DND-41 (cell line): ENCODE measurements at regions not wholly inside any gene's neighbourhood (a gene's known extent, or its start where the extent isn't known, plus 50 kb on each side); places are given as distances from the start of the nearest gene placed in this dataset.

Experiments used
- ATAC-seq: fragments of 200-7000 bp; cut with Tn5 transposase; 3 replicates; pipeline ENCODE4 v1.9.1; 2021; ENCODE audit warnings: low read depth; ENCODE audit not compliant: insufficient read depth
- DNase-seq: peaks from one replicate; pipeline ENCODE4 v3.0.0-alpha.2; 2020
- H2AFZ ChIP-seq: 2 replicates; pipeline ENCODE4 v1.6.0; 2012; ENCODE audit warnings: low read depth, low read length
- H3K27ac ChIP-seq: 2 replicates; pipeline ENCODE4 v1.5.1; 2012; ENCODE audit warnings: low read length, inconsistent platforms
- H3K27me3 ChIP-seq: fragments of 200-600 bp; sonication (generic); 2 replicates; pipeline ENCODE4 v1.6.0; 2012; ENCODE audit warnings: low read length, mild to moderate bottlenecking, inconsistent platforms; ENCODE audit not compliant: insufficient read depth, poor library complexity
- H3K36me3 ChIP-seq: 2 replicates; pipeline ENCODE4 v1.5.1; 2012; ENCODE audit warnings: low read length, inconsistent platforms; ENCODE audit not compliant: insufficient read depth
- H3K4me1 ChIP-seq: 2 replicates; pipeline ENCODE4 v1.5.1; 2012; ENCODE audit warnings: mild to moderate bottlenecking, low read length; ENCODE audit not compliant: insufficient read depth
- H3K4me2 ChIP-seq: 2 replicates; pipeline ENCODE4 v1.6.0; 2012; ENCODE audit warnings: mild to moderate bottlenecking, moderate library complexity, low read length, inconsistent platforms; ENCODE audit not compliant: insufficient read depth
- H3K4me3 ChIP-seq, 2 experiments: fragments of 200-600 bp in 1 of 2; shearing (Covaris generic) in 1 of 2; 2 replicates each; pipeline ENCODE4 v1.5.1; 2012 to 2016; ENCODE audit warnings: inconsistent platforms in 2 of 2, low read length in 2 of 2, mild to moderate bottlenecking in 2 of 2, low read depth in 1 of 2, moderate library complexity in 1 of 2
- H3K79me2 ChIP-seq: 2 replicates; pipeline ENCODE4 v1.6.0; 2012; ENCODE audit warnings: low read length, inconsistent platforms; ENCODE audit not compliant: insufficient read depth
- H3K9ac ChIP-seq: 2 replicates; pipeline ENCODE4 v1.6.0; 2012; ENCODE audit warnings: low read depth, mild to moderate bottlenecking, inconsistent platforms, low read length, moderate library complexity
- H3K9me3 ChIP-seq: 2 replicates; pipeline ENCODE4 v1.5.1; 2012; ENCODE audit warnings: low read length, moderate library complexity, mild to moderate bottlenecking, inconsistent platforms; ENCODE audit not compliant: insufficient read depth, severe bottlenecking
- H4K20me1 ChIP-seq: 2 replicates; pipeline ENCODE4 v1.6.0; 2012; ENCODE audit warnings: low read length; ENCODE audit not compliant: insufficient read depth
- EZH2 ChIP-seq: IDR thresholded peaks from 3 replicates; pipeline ENCODE4 v1.6.1; 2012; ENCODE audit warnings: borderline replicate concordance, low read depth, mild to moderate bottlenecking, moderate library complexity, low read length, inconsistent platforms; ENCODE audit not compliant: severe bottlenecking
- TF ChIP-seq, protein P1 (sequence below): IDR thresholded peaks from 2 replicates; pipeline ENCODE4 v1.5.1; 2012; ENCODE audit warnings: borderline replicate concordance, low read length, moderate library complexity, mild to moderate bottlenecking; ENCODE audit not compliant: poor library complexity, severe bottlenecking; ENCODE audit errors: extremely low read depth

DNA sequence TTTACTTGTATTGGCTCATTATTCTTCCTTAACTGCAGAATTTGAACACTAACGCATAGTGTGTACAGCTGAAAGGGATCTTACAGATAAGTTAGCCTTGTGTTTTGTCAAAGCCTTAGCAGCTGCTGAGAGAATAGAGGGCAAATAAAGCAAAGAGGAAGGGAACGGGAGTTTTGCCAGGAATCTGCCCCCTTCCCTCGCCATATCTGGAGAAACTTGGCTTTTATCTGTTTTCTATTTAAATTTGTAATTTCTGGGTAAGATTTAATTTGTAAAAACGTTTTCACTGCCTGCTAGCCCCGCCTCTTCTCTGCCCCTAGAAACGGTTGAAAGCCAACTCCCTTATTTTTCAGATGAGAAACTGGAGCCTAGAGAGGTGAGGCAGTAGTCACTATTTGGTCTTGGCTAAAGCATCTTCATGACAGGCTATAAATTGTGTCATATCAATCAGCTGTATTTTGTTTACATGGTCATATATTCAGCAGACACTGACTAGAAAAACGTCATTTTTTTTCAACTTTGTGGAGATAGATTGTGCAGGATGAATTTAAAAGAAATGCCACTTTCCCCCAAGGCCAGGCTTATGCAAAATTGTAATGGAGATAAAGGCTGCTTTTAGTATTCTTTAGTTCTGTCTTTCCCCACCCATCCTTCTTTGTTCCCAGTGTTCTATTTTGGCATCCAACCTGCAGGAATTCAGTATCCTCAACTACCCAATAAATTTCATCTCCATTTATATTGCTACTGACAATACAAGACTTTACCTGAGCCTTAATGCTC, 319.4 kb downstream of the SH2D1A start:
- ATAC-seq (no peak), DNase-seq (no peak)
- H3K36me3 ChIP-seq = no peaks in the 10 kb centered on the region
- no peaks in the 10 kb centered on the region for H3K9me3 ChIP-seq
- H3K27me3 ChIP-seq = no peaks in the 10 kb centered on the region
- H3K4me3 ChIP-seq = no peak overlapping the region
- no peak overlapping the region for H2AFZ ChIP-seq
- TF ChIP-seq, protein P1, sequence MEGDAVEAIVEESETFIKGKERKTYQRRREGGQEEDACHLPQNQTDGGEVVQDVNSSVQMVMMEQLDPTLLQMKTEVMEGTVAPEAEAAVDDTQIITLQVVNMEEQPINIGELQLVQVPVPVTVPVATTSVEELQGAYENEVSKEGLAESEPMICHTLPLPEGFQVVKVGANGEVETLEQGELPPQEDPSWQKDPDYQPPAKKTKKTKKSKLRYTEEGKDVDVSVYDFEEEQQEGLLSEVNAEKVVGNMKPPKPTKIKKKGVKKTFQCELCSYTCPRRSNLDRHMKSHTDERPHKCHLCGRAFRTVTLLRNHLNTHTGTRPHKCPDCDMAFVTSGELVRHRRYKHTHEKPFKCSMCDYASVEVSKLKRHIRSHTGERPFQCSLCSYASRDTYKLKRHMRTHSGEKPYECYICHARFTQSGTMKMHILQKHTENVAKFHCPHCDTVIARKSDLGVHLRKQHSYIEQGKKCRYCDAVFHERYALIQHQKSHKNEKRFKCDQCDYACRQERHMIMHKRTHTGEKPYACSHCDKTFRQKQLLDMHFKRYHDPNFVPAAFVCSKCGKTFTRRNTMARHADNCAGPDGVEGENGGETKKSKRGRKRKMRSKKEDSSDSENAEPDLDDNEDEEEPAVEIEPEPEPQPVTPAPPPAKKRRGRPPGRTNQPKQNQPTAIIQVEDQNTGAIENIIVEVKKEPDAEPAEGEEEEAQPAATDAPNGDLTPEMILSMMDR = no peak
- no peak for TF ChIP-seq EZH2
- no peak overlapping the region for H3K4me2 ChIP-seq
- H4K20me1 ChIP-seq = no peaks in the 10 kb centered on the region
- peaks cover 16% of the 10 kb centered on the region for H3K4me1 ChIP-seq
- no peaks in the 10 kb centered on the region for H3K79me2 ChIP-seq
- no peak overlapping the region for H3K27ac ChIP-seq
- no peak overlapping the region for H3K9ac ChIP-seq

- Histone ChIP-seq H4K20me1 (no peaks in the 10 kb centered on the region), H3K79me2 (no peaks in the 10 kb centered on the region), H3K9ac (no peak overlapping the region), H3K9me3 (no peaks in the 10 kb centered on the region), H3K4me2 (no peak overlapping the region), H3K4me3 (no peak overlapping the region), H3K27me3 (no peaks in the 10 kb centered on the region), H3K4me1 (no peaks in the 10 kb centered on the region), H3K36me3 (no peaks in the 10 kb centered on the region), H2AFZ (no peak overlapping the region), H3K27ac (no peak overlapping the region)
- ATAC-seq (no peak), DNase-seq (no peak)
- TF ChIP-seq, protein P1 = no peak
- no peak for TF ChIP-seq EZH2
Observed at GRCh38 chrX:124679199-124679598, 332.8 kb downstream of the SH2D1A start.

DNA sequence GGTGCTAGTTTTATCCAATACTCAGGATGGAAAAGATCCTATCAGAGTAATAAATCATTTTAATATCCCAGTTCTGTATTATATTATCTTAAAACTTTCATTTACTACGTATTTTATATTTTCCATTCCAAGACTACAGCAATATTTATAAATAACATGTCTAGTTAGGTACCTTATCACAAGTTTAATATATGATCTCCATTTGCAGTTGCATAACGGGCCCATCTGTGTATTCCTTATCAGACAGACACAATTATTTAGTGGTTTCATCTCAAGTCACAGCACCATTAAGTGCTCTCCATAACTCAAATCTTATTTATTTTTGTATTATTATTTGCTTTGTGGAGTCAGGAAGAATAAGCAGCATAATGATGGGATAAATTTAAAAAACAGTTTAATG, 333.9 kb downstream of the SH2D1A start:
- Histone ChIP-seq H3K27me3 (no peaks in the 10 kb centered on the region), H3K9me3 (no peaks in the 10 kb centered on the region), H3K36me3 (no peaks in the 10 kb centered on the region), H3K79me2 (no peaks in the 10 kb centered on the region), H2AFZ (no peak overlapping the region), H3K4me3 (no peak overlapping the region), H3K9ac (no peak overlapping the region), H3K4me2 (no peak overlapping the region), H4K20me1 (no peaks in the 10 kb centered on the region), H3K27ac (no peak overlapping the region), H3K4me1 (no peaks in the 10 kb centered on the region)
- ATAC-seq (no peak), DNase-seq (no peak)
- TF ChIP-seq, protein P1 = no peak
- TF ChIP-seq EZH2 = no peak

DNA sequence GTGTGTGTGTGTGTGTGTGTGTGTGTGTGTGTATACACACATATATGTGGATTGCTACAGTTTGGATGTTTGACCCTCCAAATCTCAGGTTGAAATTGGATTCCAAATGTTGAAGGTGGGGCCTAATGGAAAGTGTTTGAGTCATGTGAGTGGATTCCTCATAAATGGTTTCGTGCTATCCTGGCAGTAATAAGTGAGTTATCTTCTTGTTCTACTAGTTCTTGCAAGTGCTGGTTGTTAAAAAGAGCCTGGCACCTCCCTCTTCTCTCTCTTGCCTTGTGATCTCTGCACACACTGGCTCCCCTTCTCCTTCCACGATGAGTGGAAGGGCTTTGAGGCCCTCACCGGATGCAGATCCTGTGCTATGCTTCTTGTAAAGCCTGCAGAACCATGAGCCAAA, 344.1 kb downstream of the SH2D1A start:
- Histone ChIP-seq H3K9ac (no peak overlapping the region), H3K9me3 (no peaks in the 10 kb centered on the region), H3K27ac (no peak overlapping the region), H3K79me2 (no peaks in the 10 kb centered on the region), H3K4me2 (no peak overlapping the region), H3K4me3 (no peak overlapping the region), H4K20me1 (no peaks in the 10 kb centered on the region), H2AFZ (no peak overlapping the region), H3K36me3 (no peaks in the 10 kb centered on the region), H3K27me3 (no peaks in the 10 kb centered on the region), H3K4me1 (no peaks in the 10 kb centered on the region)
- no peak for ATAC-seq
- no peak for DNase-seq
- TF ChIP-seq, protein P1 = no peak
- TF ChIP-seq EZH2 = no peak
